ENCODE measurements at regions not wholly inside any gene's neighbourhood (a gene's known extent, or its start where the extent isn't known, plus 50 kb on each side); places are given as distances from the start of the nearest gene placed in this dataset.

- ChIA-PET POLR2A (ENCODE audit: unreplicated experiment) (no interaction called here), CTCF (no interaction called here)
- no TSS peak for BruUV-seq (replicated peaks)
- Histone ChIP-seq H3K4me2 (ENCODE audit: low read depth, low read length) (no peak overlapping the region), H4K8ac (ENCODE audit: low read depth in 2 of 2, low read length in 2 of 2) (no peak overlapping the region), H3K9me1 (ENCODE audit: insufficient read depth, low read length) (no peaks in the 10 kb centered on the region), H2BK120ac (ENCODE audit: low read depth, low read length) (no peak overlapping the region), H3K23ac (ENCODE audit: low read depth, low read length) (no peak overlapping the region), H2BK15ac (ENCODE audit: low read depth, low read length) (no peak overlapping the region), H2AFZ (replicated peaks; ENCODE audit: low read length, poor library complexity) (no peak overlapping the region), H2AK5ac (ENCODE audit: low read depth, low read length) (no peak overlapping the region), H3K14ac (replicated peaks; ENCODE audit: low read depth, low read length) (no peak overlapping the region), H3K27ac (ENCODE audit: insufficient read depth, low read length) (no peak overlapping the region), H3K9me3 (ENCODE audit: control insufficient read depth, insufficient read depth, low read length) (no peaks in the 10 kb centered on the region), H4K5ac (ENCODE audit: low read depth, low read length) (no peak overlapping the region), H3K79me1 (ENCODE audit: low read depth in 1 of 2, low read length in 2 of 2) (no peaks in the 10 kb centered on the region), H3K4me1 (ENCODE audit: control insufficient read depth, insufficient read depth, low read length) (no peaks in the 10 kb centered on the region), H3K4me3 (ENCODE audit: insufficient read depth, low read depth, low read length) (no peak overlapping the region), H4K91ac (ENCODE audit: insufficient read depth, low read depth, low read length) (no peak overlapping the region), H2AK9ac (replicated peaks; ENCODE audit: low read depth, low read length, poor library complexity) (no peak overlapping the region), H2BK5ac (ENCODE audit: low read depth, low read length, poor library complexity, severe bottlenecking) (no peak overlapping the region), H3K4ac (ENCODE audit: low read depth, low read length) (no peak overlapping the region), H3K56ac (ENCODE audit: extremely low read depth, insufficient read depth, low read length) (no peak overlapping the region), H3K18ac (ENCODE audit: low read depth, low read length) (no peak overlapping the region), H3K27me3 (ENCODE audit: control insufficient read depth, insufficient read depth, low read length) (peaks cover 47% of the 10 kb centered on the region), H4K20me1 (ENCODE audit: insufficient read depth, low read length) (no peaks in the 10 kb centered on the region), H3K36me3 (ENCODE audit: control insufficient read depth, insufficient read depth, low read length) (no peaks in the 10 kb centered on the region), H2BK20ac (ENCODE audit: low read depth, low read length) (no peak overlapping the region), H3K9ac (ENCODE audit: low read depth, low read length) (no peak overlapping the region)
- ATAC-seq (ENCODE audit: low read depth), result no peak
- in situ Hi-C loops (cut with MboI; ENCODE audit: low sequenced_read_pairs), result no loop called here
- 53% methylated on average over 6 of the region's 19 CpGs; no CpG with 5 or more reads in 1 of the 2 experiments for WGBS, 2 experiments (ENCODE audit: extremely low coverage in 2 of 2, insufficient read length in 1 of 2)
- DNase-seq, result no peak
- TF ChIP-seq CTCF (conservative IDR thresholded peaks at IDR 0.05; ENCODE audit: low read depth, low read length) (no peak), RAD21 (IDR thresholded peaks at IDR 0.05; ENCODE audit: low read length) (no peak), BHLHE40 (IDR thresholded peaks at IDR 0.05; ENCODE audit: low read depth, low read length) (no peak), ELK1 (IDR thresholded peaks at IDR 0.05; ENCODE audit: borderline replicate concordance, low read depth, low read length) (no peak), MAFK (IDR thresholded peaks at IDR 0.05; ENCODE audit: low read depth, low read length) (no peak)
- intact Hi-C loops (cut with micrococcal nuclease), result no loop called here
- dilution Hi-C loops (cut with HindIII; ENCODE audit: low sequenced_read_pairs, unreplicated experiment), result no loop called here
These were observed 65.9 kb upstream of the SH3RF3 start for GRCh38 chr2:109062859-109063700.

All from IMR-90 (cell line).